K562 (cell line): ENCODE measurements at regions not wholly inside any gene's neighbourhood (a gene's known extent, or its start where the extent isn't known, plus 50 kb on each side); places are given as distances from the start of the nearest gene placed in this dataset.

Experiments used
- ATAC-seq: fragments of 200-7000 bp; cut with Tn5 transposase; 3 replicates; pipeline ENCODE4 v1.9.1; 2020; ENCODE audit warnings: moderate library complexity
- BruUV-seq: library from RNA; stranded (reverse); fragments of 400-500 nt; replicated peaks from 2 replicates; lab custom pipeline; 2021; lab: Mats Ljungman, UMichigan
- CTCF ChIA-PET: fragments of 300-600 bp; formaldehyde crosslinking; extraction: SDS; loops from one replicate; lab custom pipeline; 2021; ENCODE audit warnings: low intra/inter-chr PET ratio; lab: Yijun Ruan, JAX
- POLR2A ChIA-PET: fragments of 300-600, 350-650 bp; sonication (Branson Sonifier 250); formaldehyde crosslinking; extraction: SDS; loops from one replicate; lab custom pipeline; 2021; ENCODE audit warnings: antibody characterized with exemption, inconsistent platforms; lab: Yijun Ruan, JAX
- DNase-seq, 4 experiments: peaks; one replicate each; pipeline versions ENCODE4 v3.0.0 to v3.0.0-alpha.2; 2011 to 2018; ENCODE audit warnings: low spot score in 3 of 4, mixed read lengths in 3 of 4; ENCODE audit errors: extremely low read depth in 1 of 4
- FAIRE-seq: peaks from 2 replicates; lab custom pipeline; 2011; peaks lifted over from hg19 to GRCh38; lab: Jason Lieb, UNC
- H2AFZ ChIP-seq: 2 replicates; pipeline ENCODE4 v1.6.0; 2011; ENCODE audit warnings: low read depth, low read length, control low read depth, inconsistent platforms
- H3K27ac ChIP-seq: fragments of 200-600 bp; 3 replicates; pipeline ENCODE4 v1.8.0; 2011; ENCODE audit warnings: low read depth, mild to moderate bottlenecking, control low read depth, inconsistent platforms, low read length, moderate library complexity, mixed read lengths; ENCODE audit errors: extremely low read depth
- H3K27me3 ChIP-seq, 2 experiments: fragments of 300-600 bp in 1 of 2; 2 replicates in 1 of 2; 3 replicates in 1 of 2; pipeline versions ENCODE4 v1.6.0 to v1.8.0; 2011; ENCODE audit warnings: inconsistent platforms in 2 of 2, low read length in 2 of 2, mild to moderate bottlenecking in 1 of 2, mixed read lengths in 1 of 2, moderate library complexity in 1 of 2; ENCODE audit not compliant: control insufficient read depth in 2 of 2, insufficient read depth in 2 of 2
- H3K36me3 ChIP-seq: fragments of 300-600 bp; 3 replicates; pipeline ENCODE4 v1.8.0; 2011; ENCODE audit warnings: mild to moderate bottlenecking, low read length, inconsistent platforms; ENCODE audit not compliant: control insufficient read depth, insufficient read depth
- H3K4me1 ChIP-seq, 2 experiments: fragments of 200-600 bp in 1 of 2; replicated peaks in 1 of 2; 2 replicates in 1 of 2; 3 replicates in 1 of 2; pipeline versions ENCODE4 v1.5.1 to v1.8.0; 2011; ENCODE audit warnings: inconsistent platforms in 2 of 2, low read length in 2 of 2, mild to moderate bottlenecking in 1 of 2, mixed read lengths in 1 of 2, moderate library complexity in 1 of 2; ENCODE audit not compliant: control insufficient read depth in 2 of 2, insufficient read depth in 2 of 2
- H3K4me2 ChIP-seq: 2 replicates; pipeline ENCODE4 v1.6.1; 2011; ENCODE audit warnings: low read length, control low read depth, inconsistent platforms, mixed read lengths; ENCODE audit not compliant: insufficient read depth
- H3K4me3 ChIP-seq: fragments of 200-600 bp; sonication (generic), shearing (Covaris generic); 2 replicates; pipeline ENCODE4 v1.5.1; 2016; ENCODE audit warnings: control low read depth, inconsistent platforms
- H3K79me2 ChIP-seq: fragments of 200-600 bp; 3 replicates; pipeline ENCODE4 v1.8.0; 2011; ENCODE audit warnings: low read length, inconsistent platforms; ENCODE audit not compliant: control insufficient read depth, insufficient read depth
- H3K9ac ChIP-seq, 2 experiments: 2 replicates each; pipeline versions ENCODE4 v1.6.0 to v1.6.1; 2011; ENCODE audit warnings: low read depth in 2 of 2, low read length in 2 of 2, control low read depth in 1 of 2, inconsistent platforms in 1 of 2, mild to moderate bottlenecking in 1 of 2, mixed read lengths in 1 of 2; ENCODE audit not compliant: insufficient read depth in 1 of 2
- H3K9me1 ChIP-seq: one replicate; pipeline ENCODE4 v1.6.0; 2011; ENCODE audit warnings: inconsistent platforms, mild to moderate bottlenecking, low read length, moderate library complexity; ENCODE audit not compliant: control insufficient read depth, insufficient read depth
- H3K9me3 ChIP-seq: replicated peaks from 2 replicates; pipeline ENCODE4 v1.5.1; 2011; ENCODE audit warnings: low read depth, low read length, inconsistent platforms; ENCODE audit not compliant: control insufficient read depth, insufficient read depth
- H4K20me1 ChIP-seq: replicated peaks from 2 replicates; pipeline ENCODE4 v1.6.1; 2011; ENCODE audit warnings: low read length, inconsistent platforms, mixed read lengths; ENCODE audit not compliant: control insufficient read depth, insufficient read depth
- ARHGAP35 ChIP-seq: fragments of 450-650 bp; IDR thresholded peaks from 2 replicates; pipeline ENCODE4 v1.6.1; 2018; ENCODE audit not compliant: partially characterized antibody
- CBX3 ChIP-seq, 2 experiments: IDR thresholded peaks; 1 replicate in 1 of 2; 2 replicates in 1 of 2; pipeline ENCODE4 v1.6.1; 2012; ENCODE audit warnings: inconsistent platforms in 2 of 2, low read length in 2 of 2, borderline replicate concordance in 1 of 2, control low read depth in 1 of 2
- CHD1 ChIP-seq: fragments of 200-600 bp; sonication (generic); IDR thresholded peaks from one replicate; pipeline ENCODE4 v1.6.1; 2012; ENCODE audit warnings: mild to moderate bottlenecking, moderate library complexity, low read length, inconsistent platforms
- CREB1 ChIP-seq, 2 experiments: sonication (generic) in 1 of 2; formaldehyde crosslinking in 1 of 2; IDR thresholded peaks; 2 replicates each; pipeline versions ENCODE4 v1.6.1 to v1.8.0; 2012 to 2022; ENCODE audit warnings: inconsistent platforms in 1 of 2, mild to moderate bottlenecking in 1 of 2, missing genetic modification reagents in 1 of 2, moderate library complexity in 1 of 2
- EHMT2 ChIP-seq: fragments of 450-650 bp; IDR thresholded peaks from 2 replicates; pipeline ENCODE4 v1.6.1; 2018; ENCODE audit warnings: antibody characterized with exemption
- FOXA3 ChIP-seq, 2 experiments: fragments of 450-650 bp in 1 of 2; sonication (generic) in 1 of 2; formaldehyde crosslinking; IDR thresholded peaks in 1 of 2; conservative IDR thresholded peaks in 1 of 2; 2 replicates each; pipeline versions ENCODE4 v1.4.0 to v1.8.0; 2020 to 2022; ENCODE audit warnings: mild to moderate bottlenecking in 2 of 2, missing genetic modification reagents in 1 of 2
- POLR3A ChIP-seq: IDR thresholded peaks from 2 replicates; pipeline ENCODE4 v1.6.1; 2011; ENCODE audit warnings: borderline replicate concordance, mild to moderate bottlenecking, moderate library complexity; ENCODE audit not compliant: insufficient read length, insufficient read depth; ENCODE audit errors: extremely low read depth
- ZNF184 ChIP-seq: sonication (generic); formaldehyde crosslinking; IDR thresholded peaks from 2 replicates; pipeline ENCODE4 v1.5.0; 2020; ENCODE audit warnings: missing genetic modification reagents
- WGBS: fragments of 100-300 bp; shearing (Covaris generic); methylation state at CpG from one replicate; pipeline ENCODE4 v1.1.6; 2016; ENCODE audit warnings: low coverage, mixed read lengths; ENCODE audit not compliant: insufficient coverage; ENCODE audit errors: missing lambda C conversion rate; 5-methylcytosine and 5-hydroxymethylcytosine counted together
- in situ Hi-C: fragments of 300-500 bp; cut with MboI; formaldehyde crosslinking; loops from 4 replicates; pipeline ENCODE4 v1.15.0; 2018; ENCODE audit warnings: inconsistent platforms, mixed read lengths
- intact Hi-C: fragments of 100-400 bp; cut with micrococcal nuclease; formaldehyde crosslinking; loops from 2 replicates; pipeline ENCODE4 v1.14.2; 2022
- TF ChIP-seq, protein P1 (sequence below), 2 experiments: fragments of 450-650 bp; formaldehyde crosslinking in 1 of 2; IDR thresholded peaks; 2 replicates each; pipeline versions ENCODE4 v1.4.0 to v1.6.1; 2014 to 2020; ENCODE audit warnings: mild to moderate bottlenecking in 2 of 2, borderline replicate concordance in 1 of 2, low read depth in 1 of 2

DNA sequence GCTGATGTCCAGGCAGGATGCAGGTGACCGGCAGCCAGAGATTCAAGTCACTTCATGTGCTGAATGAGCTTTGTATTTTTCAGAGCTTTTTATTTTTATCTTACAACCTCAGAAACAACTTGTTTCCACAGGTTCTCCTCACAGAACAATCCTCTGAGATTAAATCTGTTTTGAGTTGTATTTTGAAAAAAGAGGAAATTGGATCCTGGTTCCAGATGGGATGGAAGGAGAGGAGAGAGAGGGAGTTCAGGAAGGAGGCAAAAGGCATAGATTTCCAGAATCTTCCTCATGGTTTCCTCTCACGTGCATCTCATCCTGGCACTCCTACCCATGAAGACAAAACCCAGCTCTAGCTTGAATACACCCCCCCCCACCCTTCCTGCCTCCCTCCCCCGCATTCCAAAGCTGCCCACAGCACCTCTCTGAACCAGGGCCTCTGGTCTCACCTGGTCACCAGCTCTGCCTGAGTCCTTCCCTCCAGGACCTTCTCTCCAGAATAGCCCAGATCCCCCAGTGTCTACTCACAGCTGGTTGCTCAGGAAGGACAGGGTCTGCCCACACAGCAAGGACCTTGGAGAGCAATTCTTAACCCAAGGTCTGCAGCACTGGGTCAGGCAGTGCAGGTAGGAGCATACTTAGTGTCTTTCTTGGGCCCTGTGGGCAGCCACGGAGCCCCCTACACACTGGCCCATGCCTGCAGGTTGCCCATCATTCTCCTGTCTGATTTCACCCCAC is 104.7 kb downstream of the ZFP36L2 start:
- POLR2A ChIA-PET = interaction anchor here (0.5 to 0.7 kb wide), 4 partner anchors 48 to 353 kb away, joined by 3 to 4 read pairs (median 3); no protein-coding TSS in a partner anchor
- no peak overlapping the region for H2AFZ ChIP-seq
- TF ChIP-seq CBX3 (IDR thresholded peaks at IDR 0.05; ENCODE audit: borderline replicate concordance in 1 of 2, low read length in 2 of 2) (no peak), FOXA3 (CRISPR knock-in tag; conservative IDR thresholded peaks at IDR 0.05 in 1 of 2, IDR thresholded peaks at IDR 0.05 in 1 of 2) (no peak), CHD1 (no peak), EHMT2 (peak; percentile 58; the same call in 1 of the 2 replicates), ZNF184 (CRISPR knock-in tag) (no peak), ARHGAP35 (no peak), CREB1 (IDR thresholded peaks at IDR 0.05) (no peak), CREB1 (CRISPR knock-in tag; IDR thresholded peaks at IDR 0.05) (no peak), POLR3A (no peak)
- TF ChIP-seq, protein P1, sequence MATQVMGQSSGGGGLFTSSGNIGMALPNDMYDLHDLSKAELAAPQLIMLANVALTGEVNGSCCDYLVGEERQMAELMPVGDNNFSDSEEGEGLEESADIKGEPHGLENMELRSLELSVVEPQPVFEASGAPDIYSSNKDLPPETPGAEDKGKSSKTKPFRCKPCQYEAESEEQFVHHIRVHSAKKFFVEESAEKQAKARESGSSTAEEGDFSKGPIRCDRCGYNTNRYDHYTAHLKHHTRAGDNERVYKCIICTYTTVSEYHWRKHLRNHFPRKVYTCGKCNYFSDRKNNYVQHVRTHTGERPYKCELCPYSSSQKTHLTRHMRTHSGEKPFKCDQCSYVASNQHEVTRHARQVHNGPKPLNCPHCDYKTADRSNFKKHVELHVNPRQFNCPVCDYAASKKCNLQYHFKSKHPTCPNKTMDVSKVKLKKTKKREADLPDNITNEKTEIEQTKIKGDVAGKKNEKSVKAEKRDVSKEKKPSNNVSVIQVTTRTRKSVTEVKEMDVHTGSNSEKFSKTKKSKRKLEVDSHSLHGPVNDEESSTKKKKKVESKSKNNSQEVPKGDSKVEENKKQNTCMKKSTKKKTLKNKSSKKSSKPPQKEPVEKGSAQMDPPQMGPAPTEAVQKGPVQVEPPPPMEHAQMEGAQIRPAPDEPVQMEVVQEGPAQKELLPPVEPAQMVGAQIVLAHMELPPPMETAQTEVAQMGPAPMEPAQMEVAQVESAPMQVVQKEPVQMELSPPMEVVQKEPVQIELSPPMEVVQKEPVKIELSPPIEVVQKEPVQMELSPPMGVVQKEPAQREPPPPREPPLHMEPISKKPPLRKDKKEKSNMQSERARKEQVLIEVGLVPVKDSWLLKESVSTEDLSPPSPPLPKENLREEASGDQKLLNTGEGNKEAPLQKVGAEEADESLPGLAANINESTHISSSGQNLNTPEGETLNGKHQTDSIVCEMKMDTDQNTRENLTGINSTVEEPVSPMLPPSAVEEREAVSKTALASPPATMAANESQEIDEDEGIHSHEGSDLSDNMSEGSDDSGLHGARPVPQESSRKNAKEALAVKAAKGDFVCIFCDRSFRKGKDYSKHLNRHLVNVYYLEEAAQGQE (IDR thresholded peaks at IDR 0.05; ENCODE audit: borderline replicate concordance) = peak; percentile 84
- TF ChIP-seq, protein P1 (CRISPR knock-in tag; IDR thresholded peaks at IDR 0.05; ENCODE audit: low read depth) = peak; percentile 60; the same call in 1 of the 2 replicates

More for the DNA sequence above, 104.7 kb downstream of the ZFP36L2 start:
- intact Hi-C loops = no loop called here
- no TSS peak for BruUV-seq
- in situ Hi-C loops = no loop called here
- no peaks in the 10 kb centered on the region for H4K20me1 ChIP-seq
- no peaks in the 10 kb centered on the region for H3K79me2 ChIP-seq
- H3K4me3 ChIP-seq = no peak overlapping the region
- FAIRE-seq (no peak), ATAC-seq (no peak; the same call in 2 of the 3 replicates), DNase-seq (no peak)
- no peaks in the 10 kb centered on the region for H3K9me1 ChIP-seq
- H3K36me3 ChIP-seq = no peaks in the 10 kb centered on the region
- no peak overlapping the region for H3K27ac ChIP-seq
- no peaks in the 10 kb centered on the region for H3K27me3 ChIP-seq
- CTCF ChIA-PET = interaction anchor here (0.6 kb wide), 1 partner anchor 139 kb away, joined by 4 read pairs; no protein-coding TSS in a partner anchor
- H3K9me3 ChIP-seq = no peaks in the 10 kb centered on the region
- H3K4me1 ChIP-seq = peaks cover 0 to 4% of the 10 kb centered on the region in 2 experiments; a peak in 2 of 5 replicates
- H3K4me2 ChIP-seq = no peak overlapping the region
- H3K9ac ChIP-seq = no peak overlapping the region
- 18% methylated on average over 3 of the region's 4 CpGs for WGBS
